Colonic mucosa (tissue), 4 donors: ENCODE measurements at regions not wholly inside any gene's neighbourhood (a gene's known extent, or its start where the extent isn't known, plus 50 kb on each side); places are given as distances from the start of the nearest gene placed in this dataset.

Source experiments
- DNase-seq: peaks from one replicate; pipeline ENCODE4 v3.0.0-alpha.2; 2020
- H3K27ac ChIP-seq: fragments of 200-600 bp; one replicate; pipeline ENCODE4 v1.8.0; 2021
- H3K27me3 ChIP-seq: fragments of 200-600 bp; one replicate; pipeline ENCODE4 v1.8.0; 2021
- H3K36me3 ChIP-seq: fragments of 200-600 bp; one replicate; pipeline ENCODE4 v1.8.0; 2021
- H3K4me1 ChIP-seq: fragments of 200-600 bp; one replicate; pipeline ENCODE4 v1.8.0; 2021; ENCODE audit warnings: mild to moderate bottlenecking
- H3K4me3 ChIP-seq: fragments of 200-600 bp; one replicate; pipeline ENCODE4 v1.8.0; 2021
- H3K9ac ChIP-seq, 2 donors: one replicate each; pipeline ENCODE4 v1.7.0; 2013; ENCODE audit warnings: control low read depth in 2 of 2, low read depth in 2 of 2, low read length in 2 of 2
- H3K9me3 ChIP-seq: fragments of 200-600 bp; one replicate; pipeline ENCODE4 v1.8.0; 2021
- intact Hi-C: fragments of 100-400 bp; cut with DNase I; formaldehyde crosslinking; loops from one replicate; pipeline ENCODE4 v1.14.1; 2022
- TF ChIP-seq, protein P1 (sequence below): fragments of 200-600 bp; IDR thresholded peaks from one replicate; pipeline ENCODE4 v1.8.0; 2022; ENCODE audit warnings: antibody characterized with exemption, mild to moderate bottlenecking
- donor health status: healthy.
- donor health status: DM: no; HTN: no; CAD: no.
- donor health status: DM: no; HTN: no; CAD: no.

DNA sequence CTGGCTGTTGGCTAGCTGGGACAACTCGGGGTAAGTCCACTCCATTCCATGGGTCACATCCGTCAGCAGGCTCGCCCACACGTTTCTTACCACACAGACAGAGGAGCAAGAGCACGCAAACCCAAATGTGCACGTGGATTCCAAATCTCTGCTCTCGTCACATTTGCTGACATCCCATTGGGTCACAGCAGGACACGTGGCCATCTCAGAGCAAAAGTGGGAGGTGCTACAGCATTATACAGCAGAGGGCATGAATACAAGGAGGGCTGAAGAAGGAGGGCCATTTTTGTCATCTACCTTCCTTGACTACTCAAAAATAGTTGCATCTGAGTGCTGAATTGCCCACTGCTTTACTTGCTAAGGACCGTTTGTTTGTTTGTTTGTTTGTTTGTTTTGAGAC, 84.7 kb downstream of the RBBP6 start:
- intact Hi-C loops: no loop called here
- H3K27ac ChIP-seq: no peak overlapping the region
- no peaks in the 10 kb centered on the region for H3K36me3 ChIP-seq
- no peak overlapping the region for H3K4me3 ChIP-seq
- no peaks in the 10 kb centered on the region for H3K27me3 ChIP-seq
- H3K9me3 ChIP-seq: no peaks in the 10 kb centered on the region
- TF ChIP-seq, protein P1, sequence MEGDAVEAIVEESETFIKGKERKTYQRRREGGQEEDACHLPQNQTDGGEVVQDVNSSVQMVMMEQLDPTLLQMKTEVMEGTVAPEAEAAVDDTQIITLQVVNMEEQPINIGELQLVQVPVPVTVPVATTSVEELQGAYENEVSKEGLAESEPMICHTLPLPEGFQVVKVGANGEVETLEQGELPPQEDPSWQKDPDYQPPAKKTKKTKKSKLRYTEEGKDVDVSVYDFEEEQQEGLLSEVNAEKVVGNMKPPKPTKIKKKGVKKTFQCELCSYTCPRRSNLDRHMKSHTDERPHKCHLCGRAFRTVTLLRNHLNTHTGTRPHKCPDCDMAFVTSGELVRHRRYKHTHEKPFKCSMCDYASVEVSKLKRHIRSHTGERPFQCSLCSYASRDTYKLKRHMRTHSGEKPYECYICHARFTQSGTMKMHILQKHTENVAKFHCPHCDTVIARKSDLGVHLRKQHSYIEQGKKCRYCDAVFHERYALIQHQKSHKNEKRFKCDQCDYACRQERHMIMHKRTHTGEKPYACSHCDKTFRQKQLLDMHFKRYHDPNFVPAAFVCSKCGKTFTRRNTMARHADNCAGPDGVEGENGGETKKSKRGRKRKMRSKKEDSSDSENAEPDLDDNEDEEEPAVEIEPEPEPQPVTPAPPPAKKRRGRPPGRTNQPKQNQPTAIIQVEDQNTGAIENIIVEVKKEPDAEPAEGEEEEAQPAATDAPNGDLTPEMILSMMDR: no peak
- no peak overlapping the region for H3K9ac ChIP-seq
- H3K4me1 ChIP-seq: no peaks in the 10 kb centered on the region
- no peak for DNase-seq

- TF ChIP-seq, protein P1: no peak
- no peak for DNase-seq
- Histone ChIP-seq H3K9ac (no peak overlapping the region), H3K27ac (no peak overlapping the region), H3K4me1 (no peaks in the 10 kb centered on the region), H3K4me3 (no peak overlapping the region), H3K9me3 (no peaks in the 10 kb centered on the region), H3K27me3 (no peaks in the 10 kb centered on the region), H3K36me3 (no peaks in the 10 kb centered on the region)
- intact Hi-C loops: no loop called here
Measured at GRCh38 chr16:24626256-24626655, 86.9 kb downstream of the RBBP6 start.

- H3K27me3 ChIP-seq: no peaks in the 10 kb centered on the region
- H3K9me3 ChIP-seq: no peaks in the 10 kb centered on the region
- intact Hi-C loops: no loop called here
- no peaks in the 10 kb centered on the region for H3K4me1 ChIP-seq
- H3K36me3 ChIP-seq: no peaks in the 10 kb centered on the region
- no peak overlapping the region for H3K9ac ChIP-seq
- H3K27ac ChIP-seq: no peak overlapping the region
- TF ChIP-seq, protein P1: no peak
- DNase-seq: no peak
- H3K4me3 ChIP-seq: no peak overlapping the region
Measured at GRCh38 chr16:24634919-24635318, 94.5 kb upstream of the TNRC6A start.

DNA sequence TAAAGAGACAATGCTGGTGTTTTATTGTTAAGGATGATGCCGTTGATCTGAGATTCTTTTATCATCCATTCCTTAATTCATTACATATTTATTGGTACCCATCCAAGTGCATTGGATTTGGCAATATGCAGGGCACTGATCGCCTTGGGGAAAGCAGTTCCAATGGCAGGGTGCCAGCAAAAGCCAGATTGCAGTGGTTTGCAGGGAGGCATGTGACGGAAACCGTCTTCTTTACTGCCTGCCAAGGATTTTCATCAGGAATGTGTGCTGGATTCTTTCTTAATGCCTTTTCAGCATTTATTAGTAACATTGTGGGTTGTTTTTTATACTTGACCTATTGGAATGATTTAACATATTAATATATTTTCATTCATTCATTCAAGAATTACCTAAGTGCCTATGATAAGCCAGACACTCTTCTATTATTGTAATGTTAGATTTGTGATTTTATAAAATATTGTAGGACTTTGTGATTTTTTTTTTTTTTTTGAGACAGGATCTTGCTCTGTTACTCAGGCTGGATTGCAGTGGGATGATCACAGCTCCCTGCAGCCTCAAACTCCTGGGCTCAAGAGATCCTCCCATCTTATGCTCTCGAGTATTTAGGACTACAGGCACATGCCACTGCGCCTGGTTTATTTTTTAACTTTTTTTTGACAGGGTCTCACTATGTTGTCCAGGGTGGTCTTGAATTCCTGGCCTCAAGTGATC, 93.4 kb upstream of the TNRC6A start:
- DNase-seq: peak; percentile 61
- H3K9me3 ChIP-seq: no peaks in the 10 kb centered on the region
- intact Hi-C loops: no loop called here
- H3K9ac ChIP-seq: no peak overlapping the region
- TF ChIP-seq, protein P1: no peak
- H3K27ac ChIP-seq: no peak overlapping the region
- no peaks in the 10 kb centered on the region for H3K27me3 ChIP-seq
- no peak overlapping the region for H3K4me3 ChIP-seq
- H3K36me3 ChIP-seq: no peaks in the 10 kb centered on the region
- no peaks in the 10 kb centered on the region for H3K4me1 ChIP-seq

GRCh38 chr16:24639769-24640168, 89.7 kb upstream of the TNRC6A start:
- no peaks in the 10 kb centered on the region for H3K9me3 ChIP-seq
- no peak overlapping the region for H3K4me3 ChIP-seq
- H3K36me3 ChIP-seq: no peaks in the 10 kb centered on the region
- intact Hi-C loops: no loop called here
- TF ChIP-seq, protein P1: no peak
- H3K27me3 ChIP-seq: no peaks in the 10 kb centered on the region
- H3K9ac ChIP-seq: no peak overlapping the region
- no peak overlapping the region for H3K27ac ChIP-seq
- DNase-seq: no peak
- H3K4me1 ChIP-seq: no peaks in the 10 kb centered on the region
